Loucy (cell line): ENCODE measurements at regions not wholly inside any gene's neighbourhood (a gene's known extent, or its start where the extent isn't known, plus 50 kb on each side); places are given as distances from the start of the nearest gene placed in this dataset.

Experiments
- H2AFZ ChIP-seq: fragments of 200-600 bp; sonication (generic); 2 replicates; pipeline ENCODE4 v1.6.0; 2016; ENCODE audit warnings: antibody characterized with exemption, mild to moderate bottlenecking, low read length, moderate library complexity
- H3F3A ChIP-seq: fragments of 200-600 bp; 2 replicates; pipeline ENCODE4 v1.6.0; 2016; ENCODE audit warnings: antibody characterized with exemption, low read depth, mild to moderate bottlenecking
- H3K27me3 ChIP-seq: fragments of 200-600 bp; sonication (generic); 2 replicates; pipeline ENCODE4 v1.6.1; 2014; ENCODE audit warnings: low read length, mild to moderate bottlenecking; ENCODE audit not compliant: insufficient read depth, poor library complexity, severe bottlenecking
- H3K36me3 ChIP-seq: fragments of 200-600 bp; sonication (generic); 2 replicates; pipeline ENCODE4 v1.6.1; 2016; ENCODE audit warnings: low read length; ENCODE audit not compliant: insufficient read depth
- H3K4me1 ChIP-seq: fragments of 200-600 bp; sonication (generic); 2 replicates; pipeline ENCODE4 v1.5.1; 2014; ENCODE audit warnings: low read length, mild to moderate bottlenecking; ENCODE audit not compliant: insufficient read depth, poor library complexity, severe bottlenecking
- H3K4me2 ChIP-seq: fragments of 200-600 bp; sonication (generic); 2 replicates; pipeline ENCODE4 v1.6.0; 2014; ENCODE audit warnings: antibody characterized with exemption, low read length, low read depth, mild to moderate bottlenecking; ENCODE audit not compliant: poor library complexity, severe bottlenecking
- H3K4me3 ChIP-seq: fragments of 200-600 bp; sonication (generic); 2 replicates; pipeline ENCODE4 v1.5.1; 2014; ENCODE audit warnings: low read length, mild to moderate bottlenecking, mixed read lengths; ENCODE audit not compliant: poor library complexity, severe bottlenecking
- H3K79me2 ChIP-seq: fragments of 200-600 bp; sonication (generic); 2 replicates; pipeline ENCODE4 v1.6.1; 2014; ENCODE audit warnings: low read length; ENCODE audit not compliant: insufficient read depth
- H3K9ac ChIP-seq: fragments of 200-600 bp; sonication (generic); 2 replicates; pipeline ENCODE4 v1.6.0; 2014; ENCODE audit warnings: mild to moderate bottlenecking, low read depth, low read length, moderate library complexity; ENCODE audit not compliant: poor library complexity, severe bottlenecking
- H3K9me2 ChIP-seq: fragments of 200-600 bp; sonication (generic); replicated peaks from 2 replicates; pipeline ENCODE4 v1.6.1; 2016; ENCODE audit warnings: low read depth, low read length, mixed read lengths
- H3K9me3 ChIP-seq: fragments of 200-600 bp; sonication (generic); 2 replicates; pipeline ENCODE4 v1.6.1; 2014; ENCODE audit warnings: mild to moderate bottlenecking, antibody characterized with exemption, low read length, low read depth; ENCODE audit not compliant: insufficient read depth
- H4K20me1 ChIP-seq: fragments of 200-600 bp; sonication (generic); 2 replicates; pipeline ENCODE4 v1.6.0; 2014; ENCODE audit warnings: antibody characterized with exemption, low read length, mild to moderate bottlenecking; ENCODE audit not compliant: insufficient read depth, poor library complexity, severe bottlenecking
- EZH2phosphoT487 ChIP-seq: fragments of 200-600 bp; IDR thresholded peaks from 2 replicates; pipeline ENCODE4 v1.6.1; 2018; ENCODE audit warnings: antibody characterized with exemption, mild to moderate bottlenecking, moderate library complexity, borderline replicate concordance
- TF ChIP-seq, protein P1 (sequence below): fragments of 200-600 bp; sonication (generic); conservative IDR thresholded peaks from 2 replicates; pipeline ENCODE4 v1.5.1; 2014; ENCODE audit warnings: mild to moderate bottlenecking, antibody characterized with exemption, low read length

DNA sequence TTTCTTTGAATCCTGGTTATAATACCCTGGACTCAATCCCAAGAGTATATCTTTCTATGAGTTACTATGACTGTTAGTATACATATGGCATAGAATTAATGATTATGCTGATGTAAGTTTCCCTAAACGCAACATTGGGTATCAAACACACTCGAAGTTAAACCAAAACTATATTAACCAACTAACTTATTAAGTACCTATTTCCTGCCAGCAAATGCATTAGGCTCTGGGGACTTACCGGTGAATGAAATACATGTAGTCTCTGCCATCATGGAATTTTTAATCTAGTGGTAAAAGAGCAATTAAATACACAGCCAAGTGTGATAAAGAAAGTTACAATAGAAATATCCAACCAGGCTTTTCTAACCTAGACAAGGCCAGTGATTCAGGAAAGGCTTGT lies 193.6 kb upstream of the ADGRL2 start:
- Histone ChIP-seq H3K36me3 (no peaks in the 10 kb centered on the region), H4K20me1 (no peaks in the 10 kb centered on the region), H3K4me2 (no peak overlapping the region), H3K9me3 (no peaks in the 10 kb centered on the region), H3K27me3 (no peaks in the 10 kb centered on the region), H3K4me1 (no peaks in the 10 kb centered on the region), H3F3A (no peaks in the 10 kb centered on the region), H3K9ac (no peak overlapping the region), H3K9me2 (no peaks in the 10 kb centered on the region), H2AFZ (no peak overlapping the region), H3K79me2 (no peaks in the 10 kb centered on the region), H3K4me3 (no peak overlapping the region)
- TF ChIP-seq EZH2phosphoT487, result no peak
- TF ChIP-seq, protein P1, sequence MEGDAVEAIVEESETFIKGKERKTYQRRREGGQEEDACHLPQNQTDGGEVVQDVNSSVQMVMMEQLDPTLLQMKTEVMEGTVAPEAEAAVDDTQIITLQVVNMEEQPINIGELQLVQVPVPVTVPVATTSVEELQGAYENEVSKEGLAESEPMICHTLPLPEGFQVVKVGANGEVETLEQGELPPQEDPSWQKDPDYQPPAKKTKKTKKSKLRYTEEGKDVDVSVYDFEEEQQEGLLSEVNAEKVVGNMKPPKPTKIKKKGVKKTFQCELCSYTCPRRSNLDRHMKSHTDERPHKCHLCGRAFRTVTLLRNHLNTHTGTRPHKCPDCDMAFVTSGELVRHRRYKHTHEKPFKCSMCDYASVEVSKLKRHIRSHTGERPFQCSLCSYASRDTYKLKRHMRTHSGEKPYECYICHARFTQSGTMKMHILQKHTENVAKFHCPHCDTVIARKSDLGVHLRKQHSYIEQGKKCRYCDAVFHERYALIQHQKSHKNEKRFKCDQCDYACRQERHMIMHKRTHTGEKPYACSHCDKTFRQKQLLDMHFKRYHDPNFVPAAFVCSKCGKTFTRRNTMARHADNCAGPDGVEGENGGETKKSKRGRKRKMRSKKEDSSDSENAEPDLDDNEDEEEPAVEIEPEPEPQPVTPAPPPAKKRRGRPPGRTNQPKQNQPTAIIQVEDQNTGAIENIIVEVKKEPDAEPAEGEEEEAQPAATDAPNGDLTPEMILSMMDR, result no peak

DNA sequence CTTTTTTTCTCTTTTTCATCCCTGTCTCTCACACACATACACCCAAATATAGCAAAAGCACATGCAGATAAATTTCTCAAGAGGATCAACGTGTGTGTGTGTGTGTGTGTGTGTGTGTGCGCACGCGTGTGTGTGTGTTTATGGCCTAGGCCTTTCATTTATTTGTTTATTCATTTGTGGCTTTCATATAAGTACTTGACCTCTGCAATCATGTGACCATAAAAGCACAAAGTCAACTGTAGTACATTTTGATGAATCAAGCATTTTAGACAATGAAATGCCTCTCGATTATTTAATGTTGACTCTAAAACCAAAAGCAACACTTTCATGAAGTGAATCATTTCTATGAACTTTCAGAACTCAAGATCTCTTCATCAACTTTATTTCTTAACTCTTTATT lies 194.1 kb upstream of the ADGRL2 start:
- no peaks in the 10 kb centered on the region for H3K27me3 ChIP-seq
- no peaks in the 10 kb centered on the region for H3K79me2 ChIP-seq
- no peaks in the 10 kb centered on the region for H3K36me3 ChIP-seq
- no peaks in the 10 kb centered on the region for H3K9me3 ChIP-seq
- H3K4me2 ChIP-seq, result no peak overlapping the region
- H3K9ac ChIP-seq, result no peak overlapping the region
- no peak overlapping the region for H2AFZ ChIP-seq
- no peaks in the 10 kb centered on the region for H3K4me1 ChIP-seq
- TF ChIP-seq EZH2phosphoT487, result no peak
- TF ChIP-seq, protein P1, result no peak
- no peaks in the 10 kb centered on the region for H4K20me1 ChIP-seq
- H3K9me2 ChIP-seq, result no peaks in the 10 kb centered on the region
- H3F3A ChIP-seq, result no peaks in the 10 kb centered on the region
- H3K4me3 ChIP-seq, result no peak overlapping the region

DNA sequence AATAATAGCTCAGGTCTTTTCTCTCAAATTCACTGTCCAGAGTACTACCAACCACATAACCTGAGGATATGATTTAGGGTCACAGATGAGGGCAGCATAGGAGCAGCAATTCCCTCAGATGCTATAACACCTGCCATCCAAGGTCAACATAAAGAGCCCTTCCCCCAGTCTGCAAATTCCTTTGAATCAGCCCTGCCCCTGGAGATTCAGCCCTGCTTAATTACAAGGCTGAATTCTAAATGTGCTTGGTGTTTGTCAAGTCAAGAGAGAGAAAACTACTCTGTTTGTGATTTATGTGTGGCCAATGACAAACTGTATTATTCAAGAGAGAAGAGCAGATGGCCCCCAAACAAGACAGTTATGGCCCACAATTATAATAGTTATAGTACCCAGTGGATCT lies 195.7 kb upstream of the ADGRL2 start:
- Histone ChIP-seq H4K20me1 (no peaks in the 10 kb centered on the region), H3K9ac (no peak overlapping the region), H3K9me3 (no peaks in the 10 kb centered on the region), H2AFZ (no peak overlapping the region), H3K36me3 (no peaks in the 10 kb centered on the region), H3K79me2 (no peaks in the 10 kb centered on the region), H3K9me2 (no peaks in the 10 kb centered on the region), H3K4me2 (no peak overlapping the region), H3K4me3 (no peak overlapping the region), H3K27me3 (no peaks in the 10 kb centered on the region), H3K4me1 (no peaks in the 10 kb centered on the region), H3F3A (no peaks in the 10 kb centered on the region)
- TF ChIP-seq, protein P1, result no peak
- no peak for TF ChIP-seq EZH2phosphoT487
